NCI-H526 (cell line): ENCODE measurements at regions not wholly inside any gene's neighbourhood (a gene's known extent, or its start where the extent isn't known, plus 50 kb on each side); places are given as distances from the start of the nearest gene placed in this dataset.
A peak's percentile ranks its signal among the peaks of the same experiment; 100 is the strongest.

Source experiments
- DNase-seq, 2 experiments: peaks; one replicate each; lab custom pipeline; 2025; lab: John Stamatoyannopoulos, UW

DNA sequence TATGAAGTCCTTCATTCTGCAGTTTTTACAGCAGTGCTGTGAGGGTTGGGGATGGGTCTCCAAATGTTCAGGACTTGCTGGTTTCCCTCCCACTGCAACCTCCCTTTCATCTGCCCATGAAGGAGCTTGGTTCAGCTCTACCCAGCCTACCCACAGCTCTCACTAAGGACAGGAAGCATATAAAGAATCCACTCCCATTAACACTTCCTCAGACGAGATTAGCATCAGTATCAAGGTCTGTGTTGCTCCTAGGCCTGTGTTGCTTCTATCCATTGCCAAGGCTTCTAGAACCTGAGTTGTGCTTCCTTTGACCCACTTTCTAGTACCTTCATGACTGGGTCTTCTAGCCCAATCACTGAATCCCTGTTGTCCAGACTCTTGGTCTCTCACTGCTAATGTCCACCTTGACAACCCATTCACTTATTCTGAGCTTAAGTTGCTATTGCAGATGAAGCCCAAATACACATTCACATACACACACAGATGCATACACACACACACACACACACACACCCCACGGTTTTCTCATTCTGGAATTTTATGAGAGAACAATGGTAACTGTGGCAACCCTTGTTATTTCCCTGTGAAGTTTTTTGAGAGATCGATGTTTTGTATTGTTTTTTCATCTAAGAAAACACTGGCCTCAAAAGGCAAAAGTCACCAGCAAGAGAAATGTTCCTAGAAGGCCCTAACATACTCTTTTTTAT is 248.1 kb downstream of the MTERF1 start:
- DNase-seq, result no peak

DNA sequence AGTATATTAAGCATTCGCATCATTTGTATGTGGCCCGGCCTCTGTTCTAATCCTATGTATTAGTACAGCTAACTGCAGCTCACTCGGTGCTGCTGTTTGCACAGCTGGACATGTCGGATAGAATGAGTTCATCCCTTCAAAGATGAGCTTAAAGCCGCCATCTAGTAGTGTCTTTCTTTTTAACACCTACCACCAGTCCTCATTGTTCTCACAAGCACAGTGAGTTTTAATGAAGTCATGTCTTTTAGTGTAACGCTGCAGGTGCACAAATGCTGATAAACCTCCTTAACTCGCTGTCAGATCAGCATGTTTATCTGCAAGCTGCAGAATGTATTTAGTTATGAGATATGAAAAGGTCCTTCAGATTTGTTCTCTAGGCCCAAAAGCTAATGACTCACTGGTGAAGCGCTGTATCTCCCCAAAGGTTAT is 247.5 kb downstream of the MTERF1 start:
- DNase-seq, result peak; percentile 34 to 62

DNA sequence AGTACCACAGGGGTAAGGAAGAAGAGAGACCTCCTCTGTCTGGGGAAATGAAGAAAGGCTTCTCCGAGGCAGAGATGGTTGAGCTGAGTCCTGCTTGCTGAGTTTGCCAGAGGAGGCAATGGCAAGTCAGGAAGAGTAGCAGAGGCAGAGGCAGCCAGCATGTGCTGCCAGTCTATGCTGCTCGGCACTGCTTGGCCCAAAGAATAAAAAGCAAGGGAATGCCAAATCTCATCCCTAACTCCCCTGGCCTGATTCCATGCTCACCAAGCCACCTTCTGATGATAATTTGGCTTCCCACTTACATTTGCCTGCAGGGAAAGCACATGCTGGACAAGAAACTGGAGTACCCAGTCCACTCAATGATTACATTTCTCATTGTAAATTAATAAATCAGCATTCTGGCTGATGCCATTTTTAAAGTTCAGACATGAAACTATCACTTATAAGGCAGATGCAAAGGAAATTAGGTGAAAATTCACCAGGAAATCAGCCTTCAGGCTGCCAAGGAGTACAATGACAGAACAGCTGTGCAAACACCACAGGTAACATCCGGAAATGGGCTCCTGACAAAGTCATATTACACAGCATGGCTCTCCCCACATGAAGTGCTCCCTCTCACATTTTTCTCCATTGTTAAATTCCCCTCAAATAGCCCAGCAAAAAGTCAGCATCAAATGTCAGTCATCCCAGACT is 245.9 kb downstream of the MTERF1 start:
- peak in 1 of 2 experiments; percentile 22 for DNase-seq

DNA sequence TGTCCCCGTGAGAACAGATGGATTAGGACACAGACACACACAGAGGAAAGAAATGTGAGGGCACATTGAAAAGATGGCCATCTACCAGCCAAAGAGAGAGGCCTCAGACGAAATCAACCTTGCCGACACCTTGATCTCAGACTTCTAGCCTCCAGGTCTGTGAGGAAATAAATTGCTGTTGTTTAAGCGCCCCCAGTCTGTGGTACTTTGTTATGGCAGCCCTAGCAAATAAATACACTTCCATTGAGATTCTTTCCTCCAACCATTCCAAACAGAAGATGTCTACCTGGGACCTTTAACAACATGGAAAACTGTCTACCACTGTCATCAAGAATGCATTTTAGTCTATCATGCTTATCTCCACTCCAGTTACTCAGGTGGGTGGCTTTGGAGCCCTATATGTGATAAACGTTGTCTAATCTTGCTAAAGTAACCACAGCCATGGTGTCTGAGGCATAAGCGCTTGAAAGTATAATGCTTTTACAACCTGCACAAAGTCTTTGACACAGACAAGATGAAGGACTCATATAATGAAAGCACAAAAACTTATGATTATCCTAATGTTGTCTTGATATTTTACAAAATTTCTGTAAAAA is 244.3 kb downstream of the MTERF1 start:
- peak; percentile 61 to 89 for DNase-seq

DNA sequence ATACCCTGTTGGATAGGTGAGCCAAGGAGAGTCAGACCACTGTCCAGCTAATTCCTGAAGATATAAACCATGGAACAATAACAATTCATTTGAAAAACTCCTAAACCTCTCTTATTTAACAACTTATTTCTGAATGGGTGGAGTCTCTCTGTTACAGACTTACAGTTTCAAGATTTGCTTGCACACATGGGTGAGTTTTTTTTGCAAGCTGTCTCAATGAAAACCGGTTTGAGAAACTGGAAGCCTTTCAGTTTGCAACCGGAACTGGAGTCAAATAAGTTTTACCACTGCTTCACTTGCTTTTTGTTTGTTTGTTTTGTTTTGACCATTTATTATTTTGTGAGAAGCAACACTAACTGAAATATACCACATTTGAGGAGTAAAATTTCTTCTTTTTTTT is 243.8 kb downstream of the MTERF1 start:
- no peak for DNase-seq

DNA sequence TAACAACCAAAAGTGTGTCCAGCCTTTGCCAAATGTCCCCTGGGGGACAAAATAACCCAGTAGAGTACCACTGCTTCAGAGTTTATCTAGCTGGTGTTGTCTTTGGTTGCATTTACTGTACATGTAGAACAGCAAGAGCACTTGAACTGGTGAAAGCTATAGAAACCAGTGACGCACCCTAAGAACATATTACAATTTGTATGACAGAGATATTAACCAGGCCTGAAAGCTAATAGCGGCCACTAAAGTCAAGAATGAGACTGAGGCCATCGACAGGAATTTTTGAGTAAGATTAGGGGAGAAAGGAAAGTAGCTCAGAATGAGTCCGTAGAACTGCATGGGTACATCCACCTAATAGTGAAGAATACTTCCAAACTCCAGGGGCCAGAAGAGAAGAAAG is 236.2 kb downstream of the MTERF1 start:
- DNase-seq, result no peak

DNA sequence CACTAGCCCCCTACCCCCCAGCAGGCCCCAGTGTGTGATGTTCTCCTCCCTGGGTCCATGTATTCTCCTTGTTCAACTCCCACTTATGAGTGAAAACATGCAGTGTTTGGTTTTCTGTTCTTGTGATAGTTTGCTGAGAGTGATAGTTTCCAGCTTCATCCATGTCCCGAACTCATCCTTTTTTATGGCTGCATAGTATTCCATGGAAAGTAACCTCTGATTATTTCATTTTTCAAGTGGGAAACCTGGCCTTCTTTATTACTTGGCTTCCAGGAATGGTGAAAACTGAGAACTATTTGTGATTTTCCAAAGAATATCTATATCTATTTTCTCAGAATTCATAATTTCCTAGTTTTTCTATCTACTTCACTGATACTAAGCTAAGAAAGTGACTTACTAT is 235.0 kb downstream of the MTERF1 start:
- DNase-seq, result no peak

DNA sequence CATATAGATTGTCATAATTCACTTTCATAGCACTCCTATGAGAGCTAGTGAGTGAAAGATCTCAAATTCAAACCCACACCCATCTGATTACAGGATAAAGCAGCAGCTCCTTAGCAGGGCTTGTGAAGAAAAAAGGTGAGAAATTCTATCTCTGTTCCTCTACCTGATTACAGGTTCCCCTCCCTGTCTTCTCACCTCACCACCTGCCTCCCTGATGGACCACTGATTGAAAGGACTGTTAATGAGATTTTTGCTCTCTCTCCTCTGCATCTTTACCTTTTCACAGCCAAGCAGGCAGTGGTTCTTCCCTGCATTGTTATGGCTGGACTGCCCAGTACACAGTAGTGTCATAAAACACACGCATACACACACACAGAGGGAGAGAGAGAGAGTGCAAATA is 228.5 kb downstream of the MTERF1 start:
- DNase-seq, result no peak

DNA sequence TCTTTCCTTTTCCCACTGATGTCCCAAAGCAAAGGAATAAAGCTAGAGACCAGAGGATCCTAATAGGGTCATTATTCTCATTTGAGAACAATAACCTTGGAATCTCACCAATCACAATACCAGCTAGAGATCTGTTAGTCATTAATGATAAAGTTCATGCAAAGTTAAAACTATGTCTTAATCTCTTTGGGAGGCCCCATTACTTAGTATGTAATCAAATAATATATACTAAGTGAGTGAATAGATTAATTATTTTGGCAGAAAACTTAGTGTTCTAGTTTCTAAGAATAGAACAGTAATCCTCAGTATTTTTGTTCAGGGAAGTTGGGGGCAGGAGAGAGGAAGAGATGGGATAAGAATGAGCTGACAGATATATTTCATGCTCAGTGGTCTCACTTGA is 227.2 kb downstream of the MTERF1 start:
- DNase-seq, result no peak

DNA sequence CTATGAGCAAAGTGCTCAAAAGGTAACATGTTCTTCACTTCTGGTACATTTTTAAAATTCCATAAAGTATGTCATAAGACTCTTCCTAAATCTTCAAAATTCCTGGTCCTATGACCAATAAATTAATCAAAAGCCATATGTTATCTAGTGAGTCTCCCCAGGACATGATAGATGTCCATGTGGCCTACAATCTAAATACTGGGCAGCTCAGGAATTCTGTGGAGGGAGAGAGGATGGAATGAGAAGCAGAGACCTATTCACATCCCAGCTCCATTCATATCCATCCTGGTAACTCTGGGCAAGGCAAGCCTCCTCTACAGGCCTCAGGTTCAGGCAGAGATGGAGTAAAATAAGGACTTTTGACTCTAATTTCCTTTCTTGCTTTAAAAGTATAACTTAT is 224.8 kb downstream of the MTERF1 start:
- DNase-seq, result no peak

DNA sequence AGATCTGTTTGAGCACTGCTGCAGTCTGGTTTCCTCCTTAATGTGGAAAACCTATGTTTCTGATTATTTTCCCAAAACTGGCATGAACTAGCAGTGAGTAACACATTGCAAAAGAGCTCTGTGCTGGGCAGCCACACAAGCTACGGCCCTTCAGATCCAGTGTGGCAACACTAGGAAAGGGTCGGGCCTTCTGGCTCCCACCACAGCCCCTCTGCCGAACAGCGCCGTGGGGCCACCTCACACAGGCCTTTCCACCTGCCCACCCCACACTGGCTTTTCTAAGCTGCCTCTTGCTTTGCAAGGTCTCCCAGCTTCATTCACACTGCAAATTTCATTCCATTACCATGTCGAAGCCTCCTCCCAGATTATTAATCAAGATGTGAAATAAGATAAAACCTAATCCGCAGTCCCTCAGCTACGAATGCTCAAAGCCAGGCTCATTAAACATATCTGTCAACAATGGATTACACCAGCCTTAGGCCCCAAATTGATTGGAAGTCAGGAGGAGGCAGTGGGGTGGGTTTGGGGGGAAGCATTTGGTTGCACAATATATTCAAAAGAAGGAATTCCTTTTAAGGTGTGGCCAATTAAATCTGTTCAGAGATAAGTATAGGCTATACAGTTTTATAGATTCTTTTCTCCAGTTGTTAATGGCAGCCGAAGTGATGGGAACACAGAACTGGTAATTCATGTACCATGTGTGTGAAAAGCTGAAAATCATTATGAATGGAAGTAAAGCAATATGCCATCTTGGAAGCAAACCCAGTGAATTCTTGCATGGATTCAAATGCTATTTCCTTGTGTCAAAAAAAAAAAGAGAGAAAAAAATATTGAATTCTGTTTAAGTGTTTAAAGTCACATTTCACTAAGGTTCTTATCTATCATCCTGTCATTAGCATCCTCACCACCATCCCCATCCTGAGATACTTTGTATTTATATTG is 223.7 kb downstream of the MTERF1 start:
- no peak for DNase-seq

DNA sequence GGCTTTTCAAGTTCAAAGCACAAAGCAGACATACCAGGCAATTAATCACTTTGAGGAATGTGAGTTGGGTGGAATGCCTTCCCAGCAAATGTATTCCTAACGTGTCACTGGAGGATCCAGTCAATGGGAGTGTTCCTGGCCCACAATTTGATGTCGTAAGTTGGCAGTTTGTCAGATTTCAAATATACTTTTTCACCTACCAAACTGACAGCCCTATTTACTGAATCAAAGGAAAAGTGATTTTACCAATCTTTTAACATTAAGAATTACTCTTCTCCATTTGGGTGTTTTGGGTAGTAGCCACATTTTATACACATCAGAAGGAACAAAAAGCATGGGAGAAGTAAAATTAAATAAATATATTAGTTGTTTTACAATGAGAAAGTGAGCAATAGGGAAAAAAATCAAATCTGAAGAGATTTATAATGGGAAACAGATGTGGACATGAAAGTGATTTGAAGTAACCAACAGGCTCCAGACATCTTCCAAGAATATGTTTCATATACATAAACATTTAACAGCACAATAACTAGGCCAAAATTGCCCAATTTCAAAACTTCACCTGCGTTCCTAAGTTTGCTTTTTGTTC is 222.9 kb downstream of the MTERF1 start:
- no peak for DNase-seq

DNA sequence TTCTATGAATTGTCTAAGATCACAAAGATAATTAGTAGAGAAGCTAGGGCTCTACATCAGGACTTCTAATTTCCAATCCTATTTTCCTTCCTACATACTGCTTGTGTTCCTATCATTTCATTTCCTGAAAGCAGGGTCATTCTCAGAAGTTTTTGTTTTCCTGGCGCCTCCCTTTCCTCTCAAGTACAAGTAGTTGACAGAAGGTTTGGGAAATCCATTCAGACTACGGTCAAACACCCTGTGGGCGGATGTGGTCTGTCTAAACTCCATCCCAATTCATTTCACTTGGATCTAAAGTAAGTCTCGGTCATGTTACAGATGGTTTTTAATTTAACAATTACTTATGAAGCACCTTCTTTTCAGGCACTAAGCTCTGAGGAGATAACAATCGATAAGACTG is 221.4 kb downstream of the MTERF1 start:
- DNase-seq, result no peak

DNA sequence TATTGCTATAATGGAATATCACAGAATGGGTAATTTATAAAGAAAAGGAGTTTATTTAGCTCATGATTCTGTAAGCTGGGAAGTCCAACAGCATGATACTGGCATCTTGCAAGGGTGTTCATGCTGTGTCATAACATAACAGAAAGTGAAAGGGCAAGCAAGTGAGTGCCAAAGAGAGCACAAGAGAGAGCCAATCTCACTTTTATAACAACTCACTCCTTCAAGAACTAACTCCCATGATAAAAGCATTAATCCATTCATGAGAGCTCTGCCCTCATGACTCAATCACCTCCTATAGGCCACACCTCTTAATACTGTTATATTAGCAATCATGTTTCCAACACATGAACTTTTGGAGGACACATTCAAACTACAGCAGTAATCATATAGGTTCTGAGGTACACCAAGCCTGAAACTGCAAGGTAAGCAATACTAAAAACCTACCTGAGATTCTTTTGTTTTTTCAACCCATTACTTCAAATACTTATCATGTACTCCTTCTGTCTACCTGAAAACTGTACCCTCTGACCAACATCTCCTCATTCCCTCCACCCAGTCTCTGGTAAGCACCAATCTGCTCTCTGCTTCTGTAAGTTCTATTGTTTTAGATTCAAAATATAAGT is 219.7 kb downstream of the MTERF1 start:
- no peak for DNase-seq

DNA sequence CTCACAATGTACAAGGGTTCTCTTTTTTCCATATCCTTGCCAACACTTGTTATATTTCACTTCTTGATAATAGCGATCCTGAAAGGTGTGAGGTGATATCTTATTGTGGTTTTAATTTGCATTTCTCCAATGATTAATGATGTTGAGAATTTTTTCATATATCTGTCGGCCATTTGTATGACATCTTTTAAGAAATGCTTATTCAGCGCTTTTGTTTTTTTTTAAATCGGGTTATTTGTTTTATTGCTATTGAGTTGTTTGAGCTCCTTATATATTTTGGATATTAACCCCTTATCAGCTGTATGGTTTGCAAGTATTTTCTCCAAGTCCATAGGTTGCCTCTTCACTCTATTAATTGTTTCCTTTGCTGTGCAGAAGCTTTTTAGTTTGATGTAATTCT is 218.8 kb downstream of the MTERF1 start:
- no peak for DNase-seq

DNA sequence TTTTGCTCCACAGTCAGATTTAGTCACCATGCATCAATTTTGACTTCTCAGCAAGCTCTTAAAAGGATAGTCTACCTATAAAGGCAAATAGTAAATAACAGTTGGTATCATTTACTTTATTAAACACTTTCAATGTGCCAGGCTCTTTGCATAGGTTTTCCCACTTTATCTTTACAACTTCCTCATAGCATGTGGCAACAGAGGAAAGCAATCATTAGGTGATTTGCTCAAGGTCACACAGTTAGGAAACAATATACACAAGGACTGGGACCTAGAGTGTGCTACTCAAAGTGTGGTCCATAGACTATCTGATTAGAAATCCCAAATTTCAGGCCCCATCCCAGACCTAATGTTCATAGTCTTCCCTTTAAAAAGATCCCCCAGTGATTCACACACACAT is 212.3 kb downstream of the MTERF1 start:
- no peak for DNase-seq

DNA sequence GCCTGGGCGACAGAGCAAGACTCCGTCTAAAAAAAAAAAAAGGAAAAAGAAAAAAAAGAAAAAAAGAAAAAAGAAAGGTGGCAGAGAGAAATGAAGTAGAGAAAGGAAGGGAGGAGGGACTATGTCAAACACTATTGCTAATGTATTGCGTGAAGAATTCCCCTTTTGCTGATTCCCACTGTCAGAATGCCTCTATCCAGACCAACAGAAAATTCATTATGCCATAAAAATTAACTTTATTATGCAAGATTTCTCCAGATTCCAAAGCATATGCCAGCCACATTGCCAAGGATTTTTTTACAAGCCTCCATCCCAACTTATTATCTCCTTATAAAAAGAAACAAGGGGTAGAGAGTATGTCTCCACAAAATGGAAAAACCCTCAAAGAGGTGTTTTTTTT is 209.3 kb downstream of the MTERF1 start:
- no peak for DNase-seq

DNA sequence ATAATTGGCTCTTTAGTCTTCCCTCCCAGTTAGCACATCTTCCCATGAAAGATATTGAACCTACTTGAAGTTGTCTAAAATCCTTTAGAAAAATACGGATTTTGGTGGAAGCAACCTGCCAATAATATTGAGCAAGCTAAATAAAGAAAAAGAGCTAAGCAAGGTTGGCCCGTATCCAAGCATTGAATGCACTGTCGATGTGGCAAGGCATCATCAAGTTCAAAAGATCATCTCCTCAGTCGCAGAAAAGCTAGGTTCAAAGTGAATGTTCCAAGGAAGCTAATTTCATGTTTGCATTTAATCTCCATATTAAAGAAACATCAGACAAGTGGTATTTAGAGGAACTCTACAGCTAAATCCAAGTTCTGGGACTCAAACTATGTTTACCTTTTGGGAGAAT is 206.0 kb downstream of the MTERF1 start:
- no peak for DNase-seq

DNA sequence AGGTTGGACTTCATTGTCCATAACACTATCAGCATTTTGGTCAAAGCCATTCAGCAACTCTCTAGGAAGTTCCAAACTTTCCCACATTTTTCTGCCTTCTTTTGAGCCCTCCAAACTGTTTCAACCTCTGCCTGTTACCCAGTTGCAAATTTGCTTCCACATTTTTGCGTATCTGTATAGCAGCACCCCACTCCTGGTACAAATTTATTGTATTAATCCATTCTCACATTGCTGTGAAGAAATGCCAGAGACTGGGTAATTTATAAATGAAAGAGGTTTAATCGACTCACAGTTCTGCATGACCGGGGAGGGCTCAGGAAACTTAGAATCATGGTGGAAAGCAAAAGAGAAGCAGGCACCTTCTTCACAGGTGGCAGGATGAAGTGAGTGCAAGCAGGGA is 198.8 kb downstream of the MTERF1 start:
- no peak for DNase-seq

DNA sequence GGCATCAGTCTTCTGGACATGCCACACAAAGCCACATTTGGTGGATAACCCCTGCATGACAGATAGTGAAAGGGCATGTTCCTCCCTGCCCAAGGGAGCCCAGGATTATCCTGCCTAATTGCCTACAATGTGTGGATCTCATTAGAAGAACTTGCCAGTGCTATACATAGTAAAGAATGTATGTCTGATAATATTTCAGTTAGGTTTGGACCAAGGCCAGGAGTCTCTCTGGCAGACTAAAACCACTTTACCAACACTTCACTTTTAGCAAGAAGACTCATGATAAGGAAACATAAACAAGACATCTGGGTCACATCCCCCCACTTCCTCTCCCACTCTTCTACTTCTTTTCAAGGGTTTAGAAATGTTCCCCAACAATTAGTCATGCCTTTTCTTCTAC is 196.7 kb downstream of the MTERF1 start:
- DNase-seq, result no peak

DNA sequence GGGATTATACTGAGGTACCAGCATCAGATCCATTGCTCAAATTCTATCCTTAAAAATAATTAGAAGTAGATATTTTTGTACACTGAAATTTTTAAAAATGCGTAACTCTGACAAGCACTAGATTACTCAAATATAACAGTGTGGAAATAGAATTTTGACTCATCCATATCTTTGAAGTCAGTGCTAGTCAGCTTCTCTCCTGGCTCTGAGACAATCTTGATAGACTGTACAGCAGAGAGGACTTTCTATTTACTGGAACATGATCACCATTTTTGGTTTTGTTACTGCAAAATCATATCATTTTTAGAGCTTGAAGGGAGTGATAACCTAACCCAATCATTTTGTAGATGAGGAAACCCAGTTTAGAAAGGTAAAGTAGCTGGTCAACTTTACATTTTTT is 195.0 kb downstream of the MTERF1 start:
- no peak for DNase-seq
